IMR-90 (cell line): ENCODE measurements at regions not wholly inside any gene's neighbourhood (a gene's known extent, or its start where the extent isn't known, plus 50 kb on each side); places are given as distances from the start of the nearest gene placed in this dataset.

Experiments
- CEBPB ChIP-seq: IDR thresholded peaks from 2 replicates; pipeline ENCODE4 v1.6.1; 2012; ENCODE audit warnings: low read depth, low read length, improper control_type of control experiment
- ELK1 ChIP-seq: fragments of 150-350 bp; IDR thresholded peaks from 2 replicates; pipeline ENCODE4 v1.6.1; 2016; ENCODE audit warnings: low read depth, mild to moderate bottlenecking, low read length, moderate library complexity, borderline replicate concordance
- MAFK ChIP-seq: IDR thresholded peaks from 2 replicates; pipeline ENCODE4 v1.6.1; 2012; ENCODE audit warnings: low read depth, low read length, improper control_type of control experiment
- MAZ ChIP-seq: IDR thresholded peaks from 2 replicates; pipeline ENCODE4 v1.6.1; 2012; ENCODE audit warnings: low read depth, mild to moderate bottlenecking, low read length, improper control_type of control experiment, moderate library complexity, borderline replicate concordance
- POLR2A ChIP-seq: IDR thresholded peaks from 2 replicates; pipeline ENCODE4 v1.6.1; 2012; ENCODE audit warnings: mild to moderate bottlenecking, low read depth, low read length
- RAD21 ChIP-seq: IDR thresholded peaks from 2 replicates; pipeline ENCODE4 v1.6.1; 2012; ENCODE audit warnings: low read length, improper control_type of control experiment
- RCOR1 ChIP-seq: IDR thresholded peaks from 2 replicates; pipeline ENCODE4 v1.6.1; 2012; ENCODE audit warnings: mild to moderate bottlenecking, low read length, improper control_type of control experiment; ENCODE audit not compliant: insufficient replicate concordance
- RFX5 ChIP-seq: IDR thresholded peaks from 2 replicates; pipeline ENCODE4 v1.8.0; 2012; ENCODE audit warnings: low read depth, mild to moderate bottlenecking, low read length, moderate library complexity
- SMC3 ChIP-seq: fragments of 150-350 bp; IDR thresholded peaks from 2 replicates; pipeline ENCODE4 v1.6.1; 2016; ENCODE audit warnings: low read depth, mild to moderate bottlenecking, antibody characterized with exemption, low read length, moderate library complexity
- TF ChIP-seq, protein P1 (sequence below): conservative IDR thresholded peaks from 2 replicates; pipeline ENCODE4 v1.5.1; 2012; ENCODE audit warnings: mild to moderate bottlenecking, low read depth, low read length, improper control_type of control experiment

DNA sequence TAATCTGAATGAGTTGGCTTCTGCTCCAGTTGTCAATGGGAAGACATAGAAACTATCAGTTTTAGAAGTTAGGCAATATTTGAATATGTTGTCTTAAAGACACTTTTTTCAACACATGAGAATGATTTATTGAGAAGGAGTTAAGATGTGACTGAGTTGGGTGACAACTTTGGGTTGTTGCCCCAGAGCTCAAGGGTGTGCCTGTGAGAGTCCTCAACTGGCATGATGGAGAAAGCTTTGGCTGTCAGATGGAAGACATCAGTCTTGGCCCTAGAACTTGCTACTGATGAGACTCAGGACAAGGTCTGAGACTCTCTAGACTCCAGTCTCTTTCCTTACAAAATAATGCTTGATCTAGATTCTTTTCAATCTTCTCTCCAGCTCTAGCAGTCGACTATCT, 69.0 kb upstream of the CTAGE1 start:
- TF ChIP-seq, protein P1, sequence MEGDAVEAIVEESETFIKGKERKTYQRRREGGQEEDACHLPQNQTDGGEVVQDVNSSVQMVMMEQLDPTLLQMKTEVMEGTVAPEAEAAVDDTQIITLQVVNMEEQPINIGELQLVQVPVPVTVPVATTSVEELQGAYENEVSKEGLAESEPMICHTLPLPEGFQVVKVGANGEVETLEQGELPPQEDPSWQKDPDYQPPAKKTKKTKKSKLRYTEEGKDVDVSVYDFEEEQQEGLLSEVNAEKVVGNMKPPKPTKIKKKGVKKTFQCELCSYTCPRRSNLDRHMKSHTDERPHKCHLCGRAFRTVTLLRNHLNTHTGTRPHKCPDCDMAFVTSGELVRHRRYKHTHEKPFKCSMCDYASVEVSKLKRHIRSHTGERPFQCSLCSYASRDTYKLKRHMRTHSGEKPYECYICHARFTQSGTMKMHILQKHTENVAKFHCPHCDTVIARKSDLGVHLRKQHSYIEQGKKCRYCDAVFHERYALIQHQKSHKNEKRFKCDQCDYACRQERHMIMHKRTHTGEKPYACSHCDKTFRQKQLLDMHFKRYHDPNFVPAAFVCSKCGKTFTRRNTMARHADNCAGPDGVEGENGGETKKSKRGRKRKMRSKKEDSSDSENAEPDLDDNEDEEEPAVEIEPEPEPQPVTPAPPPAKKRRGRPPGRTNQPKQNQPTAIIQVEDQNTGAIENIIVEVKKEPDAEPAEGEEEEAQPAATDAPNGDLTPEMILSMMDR: no peak
- TF ChIP-seq POLR2A: no peak
- no peak for TF ChIP-seq CEBPB
- no peak for TF ChIP-seq SMC3
- no peak for TF ChIP-seq RCOR1
- no peak for TF ChIP-seq MAFK
- no peak for TF ChIP-seq RAD21
- no peak for TF ChIP-seq RFX5
- TF ChIP-seq MAZ: no peak
- TF ChIP-seq ELK1: no peak
